Skin epidermis (tissue), 12 donors: ENCODE measurements at regions not wholly inside any gene's neighbourhood (a gene's known extent, or its start where the extent isn't known, plus 50 kb on each side); places are given as distances from the start of the nearest gene placed in this dataset.

Source experiments
- H3K27ac ChIP-seq, 21 experiments: fragments of 200-600 bp; sonication (generic) in 11 of 21; one replicate each; pipeline ENCODE4 v1.5.0; 2020; ENCODE audit warnings: mild to moderate bottlenecking in 3 of 21, inconsistent platforms in 2 of 21, moderate library complexity in 2 of 21
- H3K4me3 ChIP-seq, 7 experiments: fragments of 200-600 bp; sonication (generic) in 2 of 7; one replicate each; pipeline ENCODE4 v1.5.0; 2020; ENCODE audit warnings: inconsistent platforms in 2 of 7, mild to moderate bottlenecking in 2 of 7, moderate library complexity in 1 of 7

DNA sequence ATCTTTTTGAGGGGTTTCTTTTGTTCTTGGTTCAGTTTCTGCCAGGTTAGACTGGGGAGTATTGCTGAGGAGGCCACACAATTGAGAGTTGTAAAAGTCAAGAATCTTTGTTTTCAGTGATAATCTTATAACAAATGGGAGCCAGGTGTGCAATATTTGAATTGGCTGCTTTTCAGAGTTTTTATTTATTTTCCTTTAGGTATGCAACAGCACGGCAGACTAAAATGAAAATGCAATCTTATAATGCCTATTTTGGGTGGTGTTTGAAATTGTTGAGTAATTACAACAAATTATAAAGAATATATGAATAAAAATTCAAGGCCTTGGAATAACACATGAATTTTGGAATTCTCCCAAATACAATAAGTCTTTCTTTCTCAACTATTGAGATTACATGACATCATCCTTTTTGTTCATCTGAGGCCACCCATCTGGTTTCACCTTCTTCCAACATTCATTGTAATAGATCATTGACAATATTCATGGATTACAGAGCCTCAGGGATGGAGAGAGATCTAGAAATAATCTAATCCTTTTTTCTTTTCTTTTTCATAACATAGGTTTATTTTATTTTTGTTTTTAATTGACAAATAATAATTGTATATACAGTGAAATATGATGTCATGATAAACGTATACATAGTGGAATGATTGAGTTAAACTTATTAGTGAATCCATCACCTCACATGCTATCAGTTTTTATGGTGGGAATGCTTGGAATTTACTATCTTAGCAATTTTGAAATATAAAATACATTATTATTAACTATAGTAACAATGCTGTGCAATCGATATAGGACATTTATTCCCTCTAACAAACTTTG lies 1061.0 kb downstream of the NR2F1-AS1 start:
- H3K27ac ChIP-seq, result no peak overlapping the region
- H3K4me3 ChIP-seq, result no peak overlapping the region

GRCh38 chr5:92518318-92518904 lies 1062.6 kb downstream of the NR2F1-AS1 start:
- Histone ChIP-seq H3K27ac (no peak overlapping the region), H3K4me3 (no peak overlapping the region)

DNA sequence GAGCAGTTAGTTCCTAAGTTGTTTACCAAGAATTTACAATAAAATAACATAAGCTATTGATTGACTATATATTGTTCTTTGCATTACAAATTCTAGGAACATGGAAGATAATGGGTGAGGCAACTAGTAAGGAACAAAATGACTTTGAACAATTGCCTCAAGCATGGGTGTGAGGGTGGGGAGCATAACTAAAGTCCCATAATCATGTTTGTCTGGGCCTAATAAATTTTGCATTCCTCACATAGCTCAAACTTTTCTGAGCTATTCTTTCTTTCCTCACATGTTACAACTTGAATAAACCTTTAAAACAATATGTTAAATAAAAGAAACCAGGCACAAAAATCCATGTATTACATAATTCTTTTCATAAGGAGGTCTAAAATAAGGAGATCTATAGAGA lies 1066.1 kb downstream of the NR2F1-AS1 start:
- H3K27ac ChIP-seq, result no peak overlapping the region

GRCh38 chr5:92513067-92513466 lies 1068.0 kb downstream of the NR2F1-AS1 start:
- H3K27ac ChIP-seq, result no peak overlapping the region
- H3K4me3 ChIP-seq, result no peak overlapping the region

More for the DNA sequence above, 1066.1 kb downstream of the NR2F1-AS1 start:
- H3K4me3 ChIP-seq, result no peak overlapping the region

DNA sequence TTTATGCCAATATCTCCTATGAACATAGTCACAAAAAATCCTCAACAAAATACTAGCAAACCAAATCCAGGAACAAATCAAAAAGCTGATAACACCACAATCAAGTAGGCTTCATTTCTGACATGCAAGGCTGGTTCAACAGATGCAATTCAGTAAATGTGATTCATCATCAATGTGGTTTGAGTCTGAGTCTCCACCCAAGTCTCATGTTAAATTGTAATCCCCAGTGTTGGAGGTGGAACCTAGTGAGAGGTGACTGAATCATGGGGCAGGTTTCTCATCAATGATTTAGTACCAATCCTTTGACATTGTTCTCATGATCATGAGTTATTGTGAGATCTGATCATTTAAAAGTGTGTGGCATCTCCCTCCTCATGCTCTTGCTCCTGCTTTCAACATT lies 1072.7 kb downstream of the NR2F1-AS1 start:
- no peak overlapping the region for H3K4me3 ChIP-seq
- H3K27ac ChIP-seq, result no peak overlapping the region

- Histone ChIP-seq H3K4me3 (no peak overlapping the region), H3K27ac (no peak overlapping the region)
These were observed 1075.1 kb downstream of the NR2F1-AS1 start for GRCh38 chr5:92505925-92506324.

- no peak overlapping the region for H3K4me3 ChIP-seq
These were observed 1075.9 kb downstream of the NR2F1-AS1 start for GRCh38 chr5:92505145-92505544.

GRCh38 chr5:92504346-92504745 lies 1076.7 kb downstream of the NR2F1-AS1 start:
- no peak overlapping the region for H3K27ac ChIP-seq
- H3K4me3 ChIP-seq, result no peak overlapping the region

More at GRCh38 chr5:92505145-92505544, 1075.9 kb downstream of the NR2F1-AS1 start:
- H3K27ac ChIP-seq, result no peak overlapping the region

DNA sequence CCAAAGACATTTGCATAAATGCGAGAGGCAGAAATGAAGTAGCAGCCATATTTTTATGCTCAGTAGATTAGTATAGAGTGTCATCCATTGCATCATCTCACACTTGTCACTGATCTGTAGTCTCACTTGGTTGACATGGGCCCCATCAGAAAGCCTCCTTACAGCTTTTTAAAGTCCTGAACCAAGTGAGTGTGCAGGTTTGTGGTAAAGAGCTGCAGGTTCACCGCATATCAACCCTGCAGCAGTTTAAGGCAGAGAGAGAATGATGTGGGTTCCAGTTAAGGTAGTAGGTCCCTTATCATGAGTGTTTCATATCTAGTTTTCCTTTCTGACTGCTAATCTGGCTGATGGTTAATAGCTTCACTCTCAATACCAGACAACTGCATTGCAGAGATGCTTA lies 1080.3 kb downstream of the NR2F1-AS1 start:
- no peak overlapping the region for H3K4me3 ChIP-seq
- H3K27ac ChIP-seq, result no peak overlapping the region

DNA sequence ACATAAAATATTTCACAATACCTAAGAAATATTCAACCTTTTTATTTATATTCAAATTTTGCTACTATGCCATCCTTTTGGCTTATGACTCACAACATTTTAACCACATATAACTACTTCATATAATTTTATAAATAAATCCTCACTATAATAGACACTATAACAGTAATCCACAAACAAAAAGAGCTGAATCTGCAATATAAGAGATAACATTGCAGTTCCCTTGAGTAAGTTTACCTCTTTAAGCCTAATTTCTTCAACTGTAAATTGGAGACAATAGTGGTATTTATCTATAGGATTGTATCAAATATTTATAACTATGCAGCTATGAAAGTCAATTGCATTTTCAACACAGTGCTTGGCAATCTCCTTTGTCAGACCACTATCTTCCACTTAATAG lies 1084.5 kb downstream of the NR2F1-AS1 start:
- Histone ChIP-seq H3K4me3 (no peak overlapping the region), H3K27ac (no peak overlapping the region)

GRCh38 chr5:92494508-92494907 lies 1086.5 kb downstream of the NR2F1-AS1 start:
- Histone ChIP-seq H3K4me3 (no peak overlapping the region), H3K27ac (no peak overlapping the region)

DNA sequence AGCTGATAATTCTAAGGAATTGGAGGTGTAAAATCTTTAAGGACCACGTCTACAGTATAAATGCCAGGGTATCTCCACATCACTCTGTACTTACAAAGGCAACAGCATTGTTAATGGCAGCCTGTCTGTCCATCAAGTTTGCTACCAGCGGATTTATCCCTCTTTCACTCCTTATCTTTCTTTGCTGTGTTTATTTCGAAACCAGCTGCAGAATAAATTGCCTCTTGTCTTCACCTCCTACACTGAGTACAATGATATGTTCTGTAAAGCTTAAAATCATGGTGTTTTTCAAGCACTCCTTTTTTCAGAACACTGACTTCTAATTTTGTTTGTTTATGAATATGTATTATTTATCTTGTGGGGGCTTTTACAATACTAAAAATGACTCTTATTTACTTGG lies 1088.1 kb downstream of the NR2F1-AS1 start:
- Histone ChIP-seq H3K4me3 (no peak overlapping the region), H3K27ac (no peak overlapping the region)

DNA sequence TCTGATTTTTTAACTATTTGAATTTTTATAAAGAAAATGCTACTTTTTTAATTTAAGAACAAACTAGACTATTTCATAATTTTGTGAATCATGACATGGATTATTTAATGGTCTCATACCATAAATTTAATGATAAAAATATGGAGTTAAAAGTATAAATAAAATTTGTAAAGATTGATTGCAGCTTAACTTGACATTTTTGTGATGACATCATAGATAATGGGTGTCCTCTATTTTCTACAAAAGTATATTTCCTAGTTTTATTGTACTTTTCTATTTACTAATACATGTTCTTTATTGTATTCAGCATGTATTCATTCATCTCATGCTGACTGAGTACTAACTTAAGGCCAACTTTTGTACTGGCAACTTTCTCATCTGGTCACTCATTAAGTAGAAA lies 1096.5 kb downstream of the NR2F1-AS1 start:
- no peak overlapping the region for H3K27ac ChIP-seq

DNA sequence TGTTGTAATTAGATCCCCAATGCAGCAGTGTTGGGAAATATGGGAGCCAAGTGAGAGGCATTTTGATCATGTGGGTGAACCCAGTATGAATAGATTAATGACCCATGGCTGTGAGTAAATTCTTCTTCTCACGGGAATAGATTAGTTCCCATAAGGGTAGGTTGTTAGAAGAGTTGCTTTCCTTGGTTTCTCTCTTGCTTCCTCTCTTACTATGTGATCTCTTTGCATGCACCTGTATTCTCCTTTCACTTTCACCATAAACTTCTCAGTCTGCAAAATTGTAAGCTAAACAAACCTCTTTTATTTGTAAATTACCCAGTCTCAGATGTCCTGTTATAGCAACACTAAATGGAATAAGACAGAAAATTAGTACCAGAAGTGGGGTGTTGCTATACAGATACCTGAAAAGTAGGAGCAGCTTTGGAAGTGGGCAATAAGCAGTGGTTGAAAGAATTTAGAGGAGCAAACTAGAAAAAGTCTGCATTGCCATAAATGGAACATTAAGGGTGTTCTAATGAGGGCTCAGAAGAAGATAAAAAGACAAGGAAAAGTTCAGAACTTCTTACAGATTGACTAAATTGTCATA lies 1090.0 kb upstream of the ARRDC3 start:
- Histone ChIP-seq H3K4me3 (no peak overlapping the region), H3K27ac (no peak overlapping the region)

More for the DNA sequence above, 1096.5 kb downstream of the NR2F1-AS1 start:
- no peak overlapping the region for H3K4me3 ChIP-seq

- H3K4me3 ChIP-seq, result no peak overlapping the region
These were observed 1088.7 kb upstream of the ARRDC3 start for GRCh38 chr5:92471861-92472260.

DNA sequence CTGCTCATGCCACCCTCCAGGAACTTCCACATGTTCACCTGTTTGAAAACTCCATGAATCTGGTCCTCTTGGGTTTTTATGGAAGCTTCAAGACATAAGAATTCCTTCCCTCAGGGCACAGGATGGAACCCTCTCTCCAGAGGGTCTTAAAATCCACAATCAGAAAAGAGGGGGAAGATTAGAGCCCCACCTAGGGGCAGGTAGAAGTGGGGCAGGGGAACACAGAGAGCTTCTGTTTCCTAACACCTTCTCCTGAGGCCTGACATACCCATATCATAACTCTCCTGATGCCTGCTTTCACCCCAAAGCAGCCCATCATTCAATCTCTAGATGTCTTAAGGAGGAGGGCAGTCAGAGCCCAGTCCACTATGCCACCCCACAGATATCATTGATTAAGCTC lies 1087.7 kb upstream of the ARRDC3 start:
- no peak overlapping the region for H3K27ac ChIP-seq
- no peak overlapping the region for H3K4me3 ChIP-seq

More at GRCh38 chr5:92471861-92472260, 1088.7 kb upstream of the ARRDC3 start:
- no peak overlapping the region for H3K27ac ChIP-seq

- no peak overlapping the region for H3K4me3 ChIP-seq
- H3K27ac ChIP-seq, result no peak overlapping the region
These were observed 1085.2 kb upstream of the ARRDC3 start for GRCh38 chr5:92468295-92468694.

DNA sequence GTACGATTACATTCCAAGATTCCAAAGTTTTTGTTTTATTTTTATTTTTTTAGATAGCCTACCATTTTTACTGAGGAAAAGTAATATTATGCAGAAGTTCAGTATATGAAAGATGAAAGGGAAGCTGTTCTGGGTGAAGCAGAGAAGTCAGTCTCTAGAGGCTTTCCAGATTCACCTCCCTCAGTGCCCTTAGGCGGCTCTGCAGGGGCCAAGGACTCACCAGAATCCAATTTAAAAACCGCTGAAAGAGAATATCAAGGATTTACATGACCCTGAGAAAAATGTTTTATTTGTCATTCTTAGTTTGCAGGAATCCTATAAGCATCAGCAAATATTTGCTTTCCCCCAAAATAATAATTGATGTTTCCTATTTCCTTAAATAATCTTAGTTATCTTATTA lies 1084.6 kb upstream of the ARRDC3 start:
- Histone ChIP-seq H3K4me3 (no peak overlapping the region), H3K27ac (no peak overlapping the region)

DNA sequence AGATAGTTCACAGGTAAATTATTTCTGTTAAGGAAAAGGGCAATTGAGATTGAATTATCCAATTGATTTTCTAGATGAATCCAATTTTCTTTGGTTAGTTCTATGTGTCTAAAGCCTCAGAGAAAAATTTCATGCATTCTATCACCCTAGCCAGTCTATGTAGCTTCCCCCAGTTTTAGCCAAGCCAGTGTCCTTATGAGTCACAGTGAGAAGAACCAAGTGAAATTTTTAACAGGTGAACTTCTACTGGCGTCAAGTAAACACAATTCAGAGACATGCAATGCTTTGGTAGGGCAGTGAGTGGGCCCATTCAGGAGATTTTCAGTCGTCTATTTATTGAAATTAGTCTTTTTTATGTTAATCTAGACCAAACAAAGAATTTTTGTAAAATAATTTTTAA lies 1077.4 kb upstream of the ARRDC3 start:
- Histone ChIP-seq H3K4me3 (no peak overlapping the region), H3K27ac (no peak overlapping the region)

GRCh38 chr5:92459654-92460053 lies 1076.5 kb upstream of the ARRDC3 start:
- Histone ChIP-seq H3K4me3 (no peak overlapping the region), H3K27ac (no peak overlapping the region)

- Histone ChIP-seq H3K27ac (no peak overlapping the region), H3K4me3 (no peak overlapping the region)
These were observed 1071.9 kb upstream of the ARRDC3 start for GRCh38 chr5:92455011-92455410.
